ELF-1 (cell line): ENCODE measurements at regions not wholly inside any gene's neighbourhood (a gene's known extent, or its start where the extent isn't known, plus 50 kb on each side); places are given as distances from the start of the nearest gene placed in this dataset.
A peak's percentile ranks its signal among the peaks of the same experiment; 100 is the strongest.

Experiments
- DNase-seq: peaks from one replicate; pipeline ENCODE4 v3.0.0-alpha.2; 2016; ENCODE audit warnings: low read depth, low spot score

- DNase-seq: no peak
Observed at GRCh38 chr18:25726298-25726697, 364.1 kb downstream of the SS18 start.

- DNase-seq: no peak
Observed at GRCh38 chr18:25725501-25725900, 364.9 kb downstream of the SS18 start.

GRCh38 chr18:25724997-25725396 is 365.4 kb downstream of the SS18 start:
- no peak for DNase-seq

- DNase-seq: no peak
Observed at GRCh38 chr18:25724121-25724520, 366.3 kb downstream of the SS18 start.

GRCh38 chr18:25713103-25713502 is 361.1 kb upstream of the ZNF521 start:
- DNase-seq: no peak

GRCh38 chr18:25710981-25711380 is 359.0 kb upstream of the ZNF521 start:
- DNase-seq: no peak

GRCh38 chr18:25705650-25706049 is 353.7 kb upstream of the ZNF521 start:
- DNase-seq: no peak

- DNase-seq: no peak
Observed at GRCh38 chr18:25704494-25704893, 352.5 kb upstream of the ZNF521 start.

- DNase-seq: no peak
Observed at GRCh38 chr18:25704071-25704470, 352.1 kb upstream of the ZNF521 start.

GRCh38 chr18:25701821-25702220 is 349.9 kb upstream of the ZNF521 start:
- no peak for DNase-seq

- DNase-seq: no peak
Observed at GRCh38 chr18:25686960-25687500, 335.1 kb upstream of the ZNF521 start.

GRCh38 chr18:25685088-25685487 is 333.1 kb upstream of the ZNF521 start:
- DNase-seq: no peak

- peak; percentile 12 for DNase-seq
Observed at GRCh38 chr18:25679491-25679890, 327.5 kb upstream of the ZNF521 start.

- DNase-seq: no peak
Observed at GRCh38 chr18:25678221-25678620, 326.3 kb upstream of the ZNF521 start.

- peak; percentile 92 for DNase-seq
Observed at GRCh38 chr18:25675123-25675850, 323.3 kb upstream of the ZNF521 start.

- no peak for DNase-seq
Observed at GRCh38 chr18:25674183-25674582, 322.2 kb upstream of the ZNF521 start.

- DNase-seq: peak; percentile 62
Observed at GRCh38 chr18:25672490-25672889, 320.5 kb upstream of the ZNF521 start.

GRCh38 chr18:25669741-25670140 is 317.8 kb upstream of the ZNF521 start:
- no peak for DNase-seq

GRCh38 chr18:25662272-25662671 is 310.3 kb upstream of the ZNF521 start:
- no peak for DNase-seq

GRCh38 chr18:25661831-25662230 is 309.9 kb upstream of the ZNF521 start:
- peak; percentile 77 for DNase-seq

- DNase-seq: no peak
Observed at GRCh38 chr18:25659541-25659940, 307.6 kb upstream of the ZNF521 start.

GRCh38 chr18:25658476-25658875 is 306.5 kb upstream of the ZNF521 start:
- no peak for DNase-seq

- no peak for DNase-seq
Observed at GRCh38 chr18:25651553-25651952, 299.6 kb upstream of the ZNF521 start.
